ENCODE measurements at regions not wholly inside any gene's neighbourhood (a gene's known extent, or its start where the extent isn't known, plus 50 kb on each side); places are given as distances from the start of the nearest gene placed in this dataset.
"Not testable (repeated sequence)": the region's sequence is repeated elsewhere in the genome, so short reads cannot be mapped to it uniquely, and the experiment has no call there.

DNA sequence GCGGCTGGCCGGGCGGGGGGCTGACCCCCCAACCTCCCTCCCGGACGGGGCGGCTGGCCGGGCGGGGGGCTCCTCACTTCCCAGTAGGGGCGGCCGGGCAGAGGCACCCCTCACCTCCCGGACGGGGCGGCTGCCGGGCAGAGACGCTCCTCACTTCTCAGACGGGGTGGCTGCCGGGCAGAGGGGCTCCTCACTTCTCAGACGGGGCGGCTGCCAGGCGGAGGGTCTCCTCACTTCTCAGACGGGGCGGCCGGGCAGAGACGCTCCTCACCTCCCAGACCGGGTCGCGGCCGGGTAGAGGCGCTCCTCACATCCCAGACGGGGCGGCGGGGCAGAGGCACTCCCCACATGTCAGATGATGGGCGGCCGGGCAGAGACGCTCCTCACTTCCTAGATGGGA is 112.6 kb upstream of the FAM174B start:
- not testable (repeated sequence) for H3K4me3 ChIP-seq (ENCODE audit: low read length); H3K9ac ChIP-seq (ENCODE audit: low read length)

GRCh38 chr15:92770641-92771040 is 115.1 kb upstream of the FAM174B start:
- no peaks in the 10 kb centered on the region for H3K27me3 ChIP-seq (ENCODE audit: control insufficient read depth, insufficient read depth, low read length)
- H3K27ac ChIP-seq (ENCODE audit: low read length): no peak overlapping the region
- H3K9ac ChIP-seq (ENCODE audit: low read length): no peak overlapping the region
- H3K36me3 ChIP-seq (ENCODE audit: control insufficient read depth, low read depth, low read length): no peaks in the 10 kb centered on the region
- H3K9me3 ChIP-seq (ENCODE audit: control insufficient read depth, low read depth, low read length): no peaks in the 10 kb centered on the region
- H3K4me1 ChIP-seq (ENCODE audit: control insufficient read depth, low read depth, low read length): no peaks in the 10 kb centered on the region
- H3K4me3 ChIP-seq (ENCODE audit: low read length): no peak overlapping the region

More for the DNA sequence above, 112.6 kb upstream of the FAM174B start:
- H3K27me3 ChIP-seq (ENCODE audit: control insufficient read depth, insufficient read depth, low read length); H3K9me3 ChIP-seq (ENCODE audit: control insufficient read depth, low read depth, low read length); H3K36me3 ChIP-seq (ENCODE audit: control insufficient read depth, low read depth, low read length); H3K4me1 ChIP-seq (ENCODE audit: control insufficient read depth, low read depth, low read length); H3K27ac ChIP-seq (ENCODE audit: low read length): not testable (repeated sequence)

DNA sequence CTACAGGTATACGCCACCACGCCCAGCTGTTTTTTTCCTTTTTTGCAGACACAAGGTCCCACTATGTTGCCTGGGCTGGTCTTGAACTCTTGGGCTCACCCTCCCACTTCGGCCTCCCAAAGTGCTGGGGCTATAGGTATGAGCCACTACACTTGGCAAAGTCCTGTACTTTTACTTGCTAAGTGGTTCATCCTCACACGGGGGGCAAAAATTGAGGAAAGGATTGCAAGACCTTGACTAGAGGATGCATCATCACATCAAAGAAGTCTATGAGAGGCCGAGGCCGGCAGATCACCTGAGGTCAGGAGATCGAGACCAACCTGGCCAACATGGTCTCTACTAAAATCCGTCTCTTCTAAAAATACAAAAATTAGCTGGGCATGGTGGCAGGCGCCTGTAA is 116.5 kb upstream of the FAM174B start:
- H3K27ac ChIP-seq (ENCODE audit: low read length): no peak overlapping the region
- H3K9me3 ChIP-seq (ENCODE audit: control insufficient read depth, low read depth, low read length): no peaks in the 10 kb centered on the region
- no peaks in the 10 kb centered on the region for H3K36me3 ChIP-seq (ENCODE audit: control insufficient read depth, low read depth, low read length)
- H3K4me1 ChIP-seq (ENCODE audit: control insufficient read depth, low read depth, low read length): no peaks in the 10 kb centered on the region
- no peaks in the 10 kb centered on the region for H3K27me3 ChIP-seq (ENCODE audit: control insufficient read depth, insufficient read depth, low read length)
- no peak overlapping the region for H3K4me3 ChIP-seq (ENCODE audit: low read length)
- no peak overlapping the region for H3K9ac ChIP-seq (ENCODE audit: low read length)

DNA sequence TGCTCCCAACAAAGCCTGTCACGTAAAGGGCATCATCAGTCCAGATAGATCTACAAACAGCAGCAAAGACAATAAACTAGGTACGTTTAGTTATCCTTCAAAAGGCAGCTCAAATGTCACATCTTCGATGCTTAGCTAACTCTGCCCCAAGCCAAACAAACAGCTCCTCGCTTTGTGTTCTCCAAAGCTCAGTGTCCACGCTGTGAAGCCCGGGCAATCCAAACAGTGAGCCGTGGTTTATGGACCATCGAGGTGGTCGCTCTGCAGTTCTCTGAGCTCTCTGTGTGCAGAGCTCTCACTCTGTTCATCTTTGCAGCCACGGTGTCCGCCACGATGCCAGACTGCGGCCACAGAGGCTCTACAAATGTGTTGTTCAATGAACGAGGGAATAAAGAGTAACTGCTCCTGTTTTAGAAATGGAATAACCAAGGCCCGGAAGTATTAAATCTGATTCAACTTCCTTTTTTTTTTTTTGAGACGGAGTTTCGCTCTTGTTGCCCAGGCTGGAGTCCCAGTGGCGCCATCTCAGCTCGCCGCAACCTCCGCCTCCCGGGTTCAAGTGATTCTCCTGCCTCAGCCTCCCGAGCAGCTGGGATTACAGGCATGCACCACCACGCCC is 117.2 kb upstream of the FAM174B start:
- no peak overlapping the region for H3K4me3 ChIP-seq (ENCODE audit: low read length)
- no peaks in the 10 kb centered on the region for H3K36me3 ChIP-seq (ENCODE audit: control insufficient read depth, low read depth, low read length)
- no peaks in the 10 kb centered on the region for H3K27me3 ChIP-seq (ENCODE audit: control insufficient read depth, insufficient read depth, low read length)
- no peak overlapping the region for H3K27ac ChIP-seq (ENCODE audit: low read length)
- H3K9me3 ChIP-seq (ENCODE audit: control insufficient read depth, low read depth, low read length): no peaks in the 10 kb centered on the region
- H3K4me1 ChIP-seq (ENCODE audit: control insufficient read depth, low read depth, low read length): no peaks in the 10 kb centered on the region
- no peak overlapping the region for H3K9ac ChIP-seq (ENCODE audit: low read length)

- Histone ChIP-seq H3K36me3 (ENCODE audit: control insufficient read depth, low read depth, low read length) (no peaks in the 10 kb centered on the region), H3K27me3 (ENCODE audit: control insufficient read depth, insufficient read depth, low read length) (no peaks in the 10 kb centered on the region), H3K9ac (ENCODE audit: low read length) (no peak overlapping the region), H3K4me3 (ENCODE audit: low read length) (no peak overlapping the region), H3K27ac (ENCODE audit: low read length) (no peak overlapping the region), H3K9me3 (ENCODE audit: control insufficient read depth, low read depth, low read length) (no peaks in the 10 kb centered on the region), H3K4me1 (ENCODE audit: control insufficient read depth, low read depth, low read length) (no peaks in the 10 kb centered on the region)
Observed at GRCh38 chr15:92773340-92773739, 117.8 kb upstream of the FAM174B start.

DNA sequence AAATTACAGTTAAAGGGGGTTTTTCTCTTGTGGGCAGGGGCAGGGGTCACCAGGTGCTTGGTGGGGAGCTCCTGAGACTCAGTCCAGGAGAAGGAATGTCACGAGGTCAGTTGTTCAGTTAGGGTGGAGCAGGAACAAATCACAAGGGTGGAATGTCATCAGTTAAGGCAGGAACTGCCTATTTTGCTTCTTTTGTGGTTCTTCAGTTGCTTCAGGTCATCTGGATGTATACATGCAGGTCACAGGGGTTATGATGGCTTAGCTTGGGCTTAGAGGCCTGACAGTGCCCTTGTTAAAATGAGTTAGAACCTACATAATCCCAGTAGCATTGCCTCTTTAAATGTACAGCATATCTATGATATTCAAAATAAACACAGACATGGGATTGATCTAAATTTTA is 120.2 kb upstream of the CHD2 start:
- H3K4me3 ChIP-seq (ENCODE audit: low read length): no peak overlapping the region
- no peak overlapping the region for H3K27ac ChIP-seq (ENCODE audit: low read length)
- no peaks in the 10 kb centered on the region for H3K27me3 ChIP-seq (ENCODE audit: control insufficient read depth, insufficient read depth, low read length)
- no peaks in the 10 kb centered on the region for H3K4me1 ChIP-seq (ENCODE audit: control insufficient read depth, low read depth, low read length)
- H3K9ac ChIP-seq (ENCODE audit: low read length): no peak overlapping the region
- H3K9me3 ChIP-seq (ENCODE audit: control insufficient read depth, low read depth, low read length): no peaks in the 10 kb centered on the region
- no peaks in the 10 kb centered on the region for H3K36me3 ChIP-seq (ENCODE audit: control insufficient read depth, low read depth, low read length)

DNA sequence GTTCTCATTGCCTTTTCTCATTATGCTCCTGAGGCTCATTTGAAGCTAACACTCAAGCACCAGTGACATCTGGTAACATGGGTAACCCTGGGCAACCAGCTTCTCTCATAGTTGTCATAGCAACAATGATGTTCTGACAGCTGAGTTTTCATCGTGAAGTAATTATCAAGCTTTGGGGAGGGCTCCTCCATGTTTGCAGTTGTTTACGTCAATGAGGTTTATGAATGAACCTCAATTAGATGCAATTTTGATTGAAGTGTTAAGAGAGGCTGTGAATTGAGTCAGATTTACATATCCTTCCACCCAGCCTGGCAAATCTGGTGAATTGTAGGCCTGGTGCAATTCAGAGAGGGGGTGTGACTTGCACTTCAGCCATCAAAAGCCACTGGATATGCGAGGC is 119.3 kb upstream of the CHD2 start:
- Histone ChIP-seq H3K9ac (ENCODE audit: low read length) (no peak overlapping the region), H3K9me3 (ENCODE audit: control insufficient read depth, low read depth, low read length) (no peaks in the 10 kb centered on the region), H3K27ac (ENCODE audit: low read length) (no peak overlapping the region), H3K4me1 (ENCODE audit: control insufficient read depth, low read depth, low read length) (no peaks in the 10 kb centered on the region), H3K27me3 (ENCODE audit: control insufficient read depth, insufficient read depth, low read length) (no peaks in the 10 kb centered on the region), H3K36me3 (ENCODE audit: control insufficient read depth, low read depth, low read length) (no peaks in the 10 kb centered on the region), H3K4me3 (ENCODE audit: low read length) (no peak overlapping the region)

- H3K9me3 ChIP-seq (ENCODE audit: control insufficient read depth, low read depth, low read length): no peaks in the 10 kb centered on the region
- H3K4me1 ChIP-seq (ENCODE audit: control insufficient read depth, low read depth, low read length): no peaks in the 10 kb centered on the region
- H3K36me3 ChIP-seq (ENCODE audit: control insufficient read depth, low read depth, low read length): no peaks in the 10 kb centered on the region
- H3K27ac ChIP-seq (ENCODE audit: low read length): no peak overlapping the region
- no peak overlapping the region for H3K4me3 ChIP-seq (ENCODE audit: low read length)
- no peaks in the 10 kb centered on the region for H3K27me3 ChIP-seq (ENCODE audit: control insufficient read depth, insufficient read depth, low read length)
- H3K9ac ChIP-seq (ENCODE audit: low read length): no peak overlapping the region
Observed at GRCh38 chr15:92781925-92782453, 118.1 kb upstream of the CHD2 start.

DNA sequence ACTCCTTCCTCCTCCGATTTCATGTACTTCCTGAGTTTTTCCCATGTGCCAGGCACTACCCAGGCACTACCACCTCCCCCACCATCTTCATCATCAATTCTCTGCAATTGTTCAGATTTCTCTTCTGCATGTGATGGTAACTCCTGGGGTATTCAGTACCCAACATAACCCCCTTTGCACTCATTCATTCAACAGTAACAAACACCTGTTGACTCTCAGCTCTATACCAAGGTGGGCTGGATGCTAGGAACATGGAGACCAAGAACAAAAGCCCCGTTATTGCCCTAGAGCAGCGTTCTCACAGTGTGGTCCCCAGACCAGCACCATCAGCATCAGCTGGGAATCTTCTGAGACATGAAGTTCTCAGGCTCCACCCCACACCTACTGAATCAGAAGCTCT is 113.0 kb upstream of the CHD2 start:
- no peak overlapping the region for H3K4me3 ChIP-seq (ENCODE audit: low read length)
- no peaks in the 10 kb centered on the region for H3K36me3 ChIP-seq (ENCODE audit: control insufficient read depth, low read depth, low read length)
- no peaks in the 10 kb centered on the region for H3K27me3 ChIP-seq (ENCODE audit: control insufficient read depth, insufficient read depth, low read length)
- H3K4me1 ChIP-seq (ENCODE audit: control insufficient read depth, low read depth, low read length): no peaks in the 10 kb centered on the region
- H3K27ac ChIP-seq (ENCODE audit: low read length): no peak overlapping the region
- H3K9ac ChIP-seq (ENCODE audit: low read length): no peak overlapping the region
- H3K9me3 ChIP-seq (ENCODE audit: control insufficient read depth, low read depth, low read length): no peaks in the 10 kb centered on the region

DNA sequence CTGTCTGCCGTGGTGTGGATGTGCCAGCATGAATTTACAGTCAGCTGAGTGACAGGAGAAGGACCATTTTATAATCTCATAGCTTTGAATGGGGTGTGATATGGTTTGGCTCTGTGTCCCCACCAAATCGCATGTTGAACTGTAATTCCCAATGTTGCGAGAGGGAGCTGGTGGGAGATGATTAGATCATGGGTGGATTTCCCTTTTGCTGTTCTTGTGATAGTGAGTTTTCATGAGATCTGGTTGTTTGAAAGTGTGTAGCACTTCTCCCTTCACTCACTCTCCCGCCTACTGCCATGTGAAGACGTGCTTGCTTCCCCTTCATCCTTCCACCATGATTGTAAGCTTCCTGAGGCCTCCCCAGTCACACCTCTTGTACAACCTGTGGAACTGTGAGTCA is 111.9 kb upstream of the CHD2 start:
- no peak overlapping the region for H3K27ac ChIP-seq (ENCODE audit: low read length)
- H3K4me3 ChIP-seq (ENCODE audit: low read length): no peak overlapping the region
- no peak overlapping the region for H3K9ac ChIP-seq (ENCODE audit: low read length)
- H3K4me1 ChIP-seq (ENCODE audit: control insufficient read depth, low read depth, low read length): no peaks in the 10 kb centered on the region
- no peaks in the 10 kb centered on the region for H3K27me3 ChIP-seq (ENCODE audit: control insufficient read depth, insufficient read depth, low read length)
- H3K9me3 ChIP-seq (ENCODE audit: control insufficient read depth, low read depth, low read length): no peaks in the 10 kb centered on the region
- H3K36me3 ChIP-seq (ENCODE audit: control insufficient read depth, low read depth, low read length): no peaks in the 10 kb centered on the region

GRCh38 chr15:92788793-92789192 is 111.3 kb upstream of the CHD2 start:
- H3K9ac ChIP-seq (ENCODE audit: low read length); H3K4me3 ChIP-seq (ENCODE audit: low read length); H3K27me3 ChIP-seq (ENCODE audit: control insufficient read depth, insufficient read depth, low read length); H3K9me3 ChIP-seq (ENCODE audit: control insufficient read depth, low read depth, low read length); H3K36me3 ChIP-seq (ENCODE audit: control insufficient read depth, low read depth, low read length); H3K27ac ChIP-seq (ENCODE audit: low read length); H3K4me1 ChIP-seq (ENCODE audit: control insufficient read depth, low read depth, low read length): not testable (repeated sequence)

GRCh38 chr15:92796161-92796611 is 103.9 kb upstream of the CHD2 start:
- Histone ChIP-seq H3K4me3 (ENCODE audit: low read length) (no peak overlapping the region), H3K9me3 (ENCODE audit: control insufficient read depth, low read depth, low read length) (no peaks in the 10 kb centered on the region), H3K9ac (ENCODE audit: low read length) (no peak overlapping the region), H3K4me1 (ENCODE audit: control insufficient read depth, low read depth, low read length) (no peaks in the 10 kb centered on the region), H3K27me3 (ENCODE audit: control insufficient read depth, insufficient read depth, low read length) (no peaks in the 10 kb centered on the region), H3K27ac (ENCODE audit: low read length) (no peak overlapping the region), H3K36me3 (ENCODE audit: control insufficient read depth, low read depth, low read length) (no peaks in the 10 kb centered on the region)

Measured in iPS-18a (cell line).